ENCODE measurements at regions not wholly inside any gene's neighbourhood (a gene's known extent, or its start where the extent isn't known, plus 50 kb on each side); places are given as distances from the start of the nearest gene placed in this dataset.
"Not testable (repeated sequence)": the region's sequence is repeated elsewhere in the genome, so short reads cannot be mapped to it uniquely, and the experiment has no call there.

GRCh38 chr10:6815346-6815745, 235.3 kb upstream of the PRKCQ start:
- no peak for DNase-seq (ENCODE audit: low read depth)

- no peak for DNase-seq (ENCODE audit: low read depth)
Measured at GRCh38 chr10:6813856-6814255, 233.8 kb upstream of the PRKCQ start.

DNA sequence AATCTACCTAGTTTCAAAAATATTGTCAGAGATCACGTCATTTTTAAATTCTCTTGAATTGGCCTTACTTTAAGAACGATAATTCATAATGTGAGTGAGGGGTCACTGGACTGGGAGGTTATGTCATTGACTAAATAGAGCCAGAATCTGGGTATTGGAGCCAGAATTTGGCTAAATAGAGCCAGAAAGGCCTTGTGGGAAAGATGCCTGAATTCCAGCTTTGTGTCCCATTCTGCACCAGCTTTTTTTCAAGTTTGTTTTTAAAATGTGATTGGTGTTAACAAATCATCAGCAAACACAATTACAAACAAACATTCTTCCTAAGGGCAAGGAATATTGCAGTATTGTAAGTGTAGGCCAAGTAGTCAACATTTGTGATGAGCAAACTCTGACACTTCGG, 233.2 kb upstream of the PRKCQ start:
- DNase-seq (ENCODE audit: low read depth): no peak

GRCh38 chr10:6811153-6811552, 231.1 kb upstream of the PRKCQ start:
- no peak for DNase-seq (ENCODE audit: low read depth)

GRCh38 chr10:6803427-6803783, 223.3 kb upstream of the PRKCQ start:
- DNase-seq (ENCODE audit: low read depth): no peak

- no peak for DNase-seq (ENCODE audit: low read depth)
Measured at GRCh38 chr10:6802759-6803426, 222.8 kb upstream of the PRKCQ start.

DNA sequence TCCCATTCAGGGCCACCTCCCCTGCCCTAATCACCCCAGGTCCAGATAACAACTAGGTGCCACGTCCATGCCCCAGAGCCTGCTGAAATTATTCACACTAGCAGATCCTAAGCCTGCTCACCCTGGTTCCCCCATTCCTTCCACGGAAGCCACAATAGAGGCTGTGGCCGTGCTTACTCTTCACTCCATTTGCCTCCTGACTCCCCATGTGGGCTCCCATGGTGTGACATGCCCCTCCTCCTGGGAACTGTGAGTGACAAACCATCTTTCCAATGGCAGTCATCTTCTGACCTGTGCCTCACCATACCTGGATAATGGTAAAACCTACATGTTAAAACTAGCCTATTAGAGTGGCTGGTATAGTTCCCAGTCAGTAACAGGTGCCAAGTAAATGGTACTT, 216.2 kb upstream of the PRKCQ start:
- DNase-seq (ENCODE audit: low read depth): no peak

DNA sequence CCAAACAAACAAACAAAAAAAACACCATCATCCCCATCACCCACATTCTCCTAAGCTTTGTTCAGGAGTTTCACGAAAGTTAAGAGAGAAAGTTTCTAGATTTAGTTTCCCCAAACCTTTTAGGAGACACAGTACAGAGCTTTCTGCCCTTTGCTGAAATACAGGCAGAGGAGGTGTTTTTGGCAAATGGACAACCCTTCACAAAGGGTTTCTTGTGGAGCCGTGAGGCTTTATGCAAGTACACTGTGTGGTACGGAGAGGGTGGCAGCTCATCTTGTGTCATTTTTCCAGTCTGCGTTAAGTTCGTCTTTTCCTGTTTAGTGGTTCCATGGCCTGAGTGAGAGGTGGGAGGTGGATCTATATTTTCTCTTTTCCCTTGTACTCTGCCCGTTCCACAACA, 215.5 kb upstream of the PRKCQ start:
- DNase-seq (ENCODE audit: low read depth): no peak

DNA sequence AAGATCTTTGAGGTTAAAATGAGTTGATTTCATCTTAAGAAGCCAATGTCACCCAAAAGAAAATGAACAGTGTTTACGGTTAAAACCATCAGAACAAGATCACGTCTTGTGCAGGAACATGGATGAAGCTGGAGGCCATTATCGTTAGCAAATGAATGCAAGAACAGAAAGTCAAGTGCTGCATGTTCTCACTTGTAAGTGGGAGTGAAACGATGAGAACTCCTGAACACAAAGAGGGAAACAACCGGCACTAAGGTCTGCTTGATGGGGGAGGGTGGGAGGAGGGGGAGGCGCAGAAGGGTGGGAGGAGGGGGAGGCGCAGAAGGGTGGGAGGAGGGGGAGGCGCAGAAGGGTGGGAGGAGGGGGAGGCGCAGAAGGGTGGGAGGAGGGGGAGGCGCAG, 214.8 kb upstream of the PRKCQ start:
- DNase-seq (ENCODE audit: low read depth): not testable (repeated sequence)

GRCh38 chr10:6794441-6794840, 214.4 kb upstream of the PRKCQ start:
- no peak for DNase-seq (ENCODE audit: low read depth)

DNA sequence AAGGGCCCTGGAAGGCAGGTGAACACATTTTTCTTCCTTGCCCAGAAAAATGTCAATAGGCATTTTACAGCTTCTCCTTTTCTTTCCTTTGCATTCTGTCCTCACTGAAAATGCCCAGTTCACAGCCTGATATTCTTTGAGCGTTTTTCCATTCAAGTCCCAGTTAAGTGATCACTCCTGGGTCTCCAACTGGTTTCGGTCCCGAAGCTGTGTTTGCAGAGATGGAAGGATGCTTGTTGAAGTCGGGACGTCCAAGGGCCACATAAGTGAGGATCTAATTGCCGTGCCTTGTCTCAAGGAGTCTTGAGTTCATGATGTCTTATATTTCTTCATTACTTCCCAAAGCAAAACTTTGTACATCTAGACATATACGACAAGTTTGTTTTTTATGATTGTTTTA, 208.7 kb upstream of the PRKCQ start:
- DNase-seq (ENCODE audit: low read depth): no peak

DNA sequence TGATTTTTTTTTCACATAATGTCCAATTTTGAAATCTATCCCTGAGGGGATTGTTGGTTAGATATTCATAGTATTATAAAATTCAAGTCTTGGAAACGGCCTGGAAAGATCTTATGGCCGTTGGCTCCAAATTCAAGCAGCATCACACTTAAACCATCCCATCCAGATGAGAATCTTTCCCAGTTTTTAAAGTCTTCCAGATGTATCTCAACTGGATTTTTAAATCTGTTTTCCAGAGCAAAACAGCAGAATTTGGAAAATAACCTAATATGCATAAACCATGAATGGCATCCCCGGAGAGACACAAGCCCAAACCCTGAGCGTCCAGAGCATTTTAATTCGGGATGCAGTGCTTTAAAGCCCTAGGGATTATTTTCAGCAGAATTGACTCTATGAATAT, 208.2 kb upstream of the PRKCQ start:
- no peak for DNase-seq (ENCODE audit: low read depth)

DNA sequence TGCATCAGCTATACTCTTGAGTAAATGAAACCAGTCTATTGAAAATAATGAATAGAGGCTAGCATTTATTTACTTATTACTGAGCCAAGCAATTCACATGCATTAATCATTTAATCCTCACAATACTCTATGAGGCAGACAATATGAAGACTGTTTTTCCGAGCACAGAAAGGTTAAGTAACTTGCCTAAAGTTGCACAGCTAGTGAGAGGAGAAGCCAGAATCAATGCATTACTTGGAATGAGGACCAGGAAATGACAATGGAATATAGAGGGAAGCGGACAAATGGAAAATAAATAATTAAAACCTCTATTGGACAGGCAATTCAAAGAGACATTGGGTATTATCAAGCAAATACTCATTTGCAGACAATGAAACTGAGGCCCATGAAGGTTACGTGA, 207.6 kb upstream of the PRKCQ start:
- DNase-seq (ENCODE audit: low read depth): no peak

DNA sequence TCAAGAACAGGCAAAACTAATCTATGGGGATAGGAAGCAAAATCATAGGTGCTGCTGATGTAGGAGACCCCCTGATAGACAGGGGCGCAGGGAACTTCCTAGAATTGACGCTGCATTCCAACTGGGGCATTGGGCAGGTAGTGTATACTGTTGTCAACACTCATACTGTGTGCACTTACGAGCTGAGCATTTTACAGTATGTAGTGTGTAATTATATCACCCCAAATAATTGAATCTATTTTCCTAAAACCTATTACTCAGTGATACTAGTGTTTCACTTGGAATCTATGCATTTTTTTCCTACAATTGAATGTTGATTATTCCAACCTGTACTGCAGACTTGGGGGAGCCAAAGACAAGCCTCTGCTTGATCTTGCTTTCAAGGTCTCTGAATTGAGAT, 207.0 kb upstream of the PRKCQ start:
- DNase-seq (ENCODE audit: low read depth): no peak

DNA sequence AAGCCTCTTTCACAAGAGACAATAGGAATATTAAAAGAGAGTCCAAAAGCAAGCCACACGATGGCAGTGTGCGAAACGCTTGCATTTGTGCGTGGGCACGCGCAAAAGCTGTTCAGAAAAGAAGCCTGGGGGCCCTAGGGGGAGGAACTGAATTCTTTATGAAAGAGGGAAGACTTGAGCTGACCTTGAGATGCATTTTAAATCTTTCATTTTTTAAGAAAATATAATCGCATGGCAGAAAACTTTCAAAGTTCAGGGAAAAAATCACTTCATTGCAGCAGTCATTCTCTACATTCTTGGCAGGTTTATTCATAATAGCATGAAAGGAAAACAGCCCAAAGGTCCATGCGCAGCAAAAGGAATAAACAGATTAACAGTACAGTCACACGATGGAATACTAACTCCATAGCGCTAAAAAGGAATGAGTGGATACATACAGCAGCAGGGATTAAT, 206.5 kb upstream of the PRKCQ start:
- DNase-seq (ENCODE audit: low read depth): peak; percentile 18

DNA sequence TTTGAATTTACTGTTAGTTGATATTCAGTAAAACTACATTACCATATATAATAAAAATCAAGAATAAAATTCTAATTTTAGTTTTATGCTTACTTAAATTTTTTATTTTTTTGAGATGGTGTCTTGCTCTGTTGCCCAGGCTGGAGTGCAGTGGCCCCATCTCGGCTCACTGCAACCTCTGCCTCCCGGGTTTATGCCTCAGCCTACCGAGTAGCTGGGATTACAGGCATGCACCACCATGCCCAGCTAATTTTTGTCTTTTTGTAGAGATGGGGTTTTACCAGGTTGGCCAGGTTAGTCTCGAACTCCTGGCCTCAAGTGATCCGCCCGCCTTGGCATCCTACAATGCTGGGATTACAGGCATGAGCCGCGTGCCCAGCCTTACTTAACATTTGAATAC, 204.4 kb upstream of the PRKCQ start:
- DNase-seq (ENCODE audit: low read depth): not testable (repeated sequence)

GRCh38 chr10:6783471-6783870, 203.4 kb upstream of the PRKCQ start:
- DNase-seq (ENCODE audit: low read depth): no peak

- DNase-seq (ENCODE audit: low read depth): no peak
Measured at GRCh38 chr10:6782378-6782777, 202.3 kb upstream of the PRKCQ start.

GRCh38 chr10:6781133-6781770, 201.2 kb upstream of the PRKCQ start:
- no peak for DNase-seq (ENCODE audit: low read depth)

GRCh38 chr10:6780008-6780677, 200.1 kb upstream of the PRKCQ start:
- DNase-seq (ENCODE audit: low read depth): no peak

DNA sequence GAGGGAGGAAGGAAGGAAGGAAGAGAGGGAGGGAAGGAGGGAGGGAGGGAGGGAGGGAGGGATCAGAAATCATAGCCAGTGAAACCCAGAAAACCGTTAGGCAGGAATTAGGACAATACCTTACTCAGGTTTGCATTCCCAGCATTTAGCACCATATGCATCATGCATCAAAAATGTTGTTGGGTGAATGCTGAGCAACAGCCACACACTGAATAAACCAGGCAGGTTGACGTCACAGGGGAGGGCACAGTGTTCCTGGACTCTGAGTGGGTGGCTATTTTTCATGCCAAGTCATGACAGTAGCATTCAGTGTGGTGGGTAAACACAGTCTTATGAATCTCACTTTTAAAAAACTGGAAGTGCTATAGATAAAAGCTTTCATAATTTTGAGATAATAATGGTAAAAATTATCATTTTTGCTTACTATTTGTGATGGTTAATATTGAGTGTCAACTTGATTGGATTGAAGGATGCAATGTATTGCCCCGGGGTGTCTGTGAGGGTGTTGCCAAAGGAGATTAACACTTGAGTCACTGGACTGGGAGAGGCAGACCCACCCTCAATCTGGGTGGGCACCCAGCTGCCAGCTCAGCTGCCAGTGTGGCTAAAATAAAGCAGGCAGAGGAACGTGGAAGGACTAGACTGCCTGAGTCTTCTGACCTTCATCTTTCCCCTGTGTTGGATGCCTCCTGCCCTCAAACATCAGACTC, 199.1 kb upstream of the PRKCQ start:
- peak; percentile 89 for DNase-seq (ENCODE audit: low read depth)

DNA sequence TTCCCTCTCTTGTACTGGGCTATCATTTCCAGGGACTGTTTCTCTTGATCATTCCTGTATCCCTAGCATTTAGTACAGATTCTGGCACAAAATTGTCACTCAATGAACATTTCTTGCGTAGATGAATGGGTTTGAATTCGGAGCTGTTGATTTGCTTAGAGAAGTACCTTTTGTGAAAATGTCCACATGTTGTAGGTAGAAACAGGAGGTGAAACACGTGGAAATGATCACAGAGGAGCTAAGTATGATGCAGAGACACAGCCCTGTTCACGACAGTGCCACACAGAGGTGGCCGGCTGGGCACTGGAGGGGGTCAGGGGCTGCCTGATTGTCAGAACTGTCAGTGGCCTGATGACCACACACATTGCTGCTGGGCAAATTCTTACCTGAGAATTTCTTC, 196.1 kb upstream of the PRKCQ start:
- DNase-seq (ENCODE audit: low read depth): no peak

- no peak for DNase-seq (ENCODE audit: low read depth)
Measured at GRCh38 chr10:6774406-6774805, 194.3 kb upstream of the PRKCQ start.
